ENCODE measurements at regions not wholly inside any gene's neighbourhood (a gene's known extent, or its start where the extent isn't known, plus 50 kb on each side); places are given as distances from the start of the nearest gene placed in this dataset.

DNA sequence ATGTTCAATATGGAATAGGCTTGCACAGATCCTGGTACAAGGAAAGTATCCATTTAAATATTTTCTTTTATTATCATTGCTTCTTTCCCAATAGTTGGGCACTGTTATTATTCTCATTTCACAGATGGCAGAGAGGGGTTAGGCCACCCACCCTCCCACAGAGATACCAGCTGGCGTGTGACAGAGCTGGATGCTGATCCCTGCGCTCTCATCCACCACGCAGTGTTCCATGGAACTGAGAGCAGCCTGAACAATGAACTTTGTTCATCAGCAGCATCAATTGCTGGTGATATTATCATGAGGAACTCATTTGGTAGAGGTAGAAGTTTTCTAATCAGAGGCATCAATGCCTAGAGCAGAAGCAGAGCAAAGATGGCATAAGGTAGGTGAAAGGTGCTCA is 227.9 kb downstream of the ESM1 start:
- H4K20me1 ChIP-seq (replicated peaks; ENCODE audit: insufficient read depth), result no peaks in the 10 kb centered on the region
- no peak overlapping the region for H2AFZ ChIP-seq
- Mint-ChIP-seq H3K36me3 (ENCODE audit: low read depth) (no peaks in the 10 kb centered on the region), H3K27ac (no peak overlapping the region), H3K4me1 (no peaks in the 10 kb centered on the region), H3K9me3 (no peaks in the 10 kb centered on the region), H3K27me3 (ENCODE audit: insufficient read depth, low read depth, poor library complexity) (no peaks in the 10 kb centered on the region), H3K4me3 (no peak overlapping the region)
- DNase-seq (ENCODE audit: low spot score) (no peak), ATAC-seq (no peak)
- no peaks in the 10 kb centered on the region for H3K4me1 ChIP-seq (ENCODE audit: insufficient read depth)
- H3F3A ChIP-seq (replicated peaks; ENCODE audit: low read depth), result no peaks in the 10 kb centered on the region
- H3K4me2 ChIP-seq, result no peak overlapping the region
- no peaks in the 10 kb centered on the region for H3K79me2 ChIP-seq (replicated peaks; ENCODE audit: insufficient read depth)
- no peaks in the 10 kb centered on the region for H3K9me2 ChIP-seq (ENCODE audit: insufficient read depth)
- TF ChIP-seq POLR2AphosphoS5 (IDR thresholded peaks at IDR 0.05; ENCODE audit: low read depth) (no peak), ZNF114 (CRISPR knock-in tag; IDR thresholded peaks at IDR 0.05) (no peak), EZH2phosphoT487 (IDR thresholded peaks at IDR 0.05; ENCODE audit: unreplicated experiment) (no peak), STAT1 (IDR thresholded peaks at IDR 0.05; ENCODE audit: unreplicated experiment) (no peak), JUNB (IDR thresholded peaks at IDR 0.05; ENCODE audit: unreplicated experiment) (no peak), ZNF331 (CRISPR knock-in tag; IDR thresholded peaks at IDR 0.05; ENCODE audit: low read depth) (no peak), CREB1 (CRISPR knock-in tag; IDR thresholded peaks at IDR 0.05; ENCODE audit: low read depth) (no peak), NANOG (IDR thresholded peaks at IDR 0.05; ENCODE audit: borderline replicate concordance) (no peak), EZH2 (IDR thresholded peaks at IDR 0.05; ENCODE audit: low read depth, unreplicated experiment) (no peak)
- TF ChIP-seq, protein P1, sequence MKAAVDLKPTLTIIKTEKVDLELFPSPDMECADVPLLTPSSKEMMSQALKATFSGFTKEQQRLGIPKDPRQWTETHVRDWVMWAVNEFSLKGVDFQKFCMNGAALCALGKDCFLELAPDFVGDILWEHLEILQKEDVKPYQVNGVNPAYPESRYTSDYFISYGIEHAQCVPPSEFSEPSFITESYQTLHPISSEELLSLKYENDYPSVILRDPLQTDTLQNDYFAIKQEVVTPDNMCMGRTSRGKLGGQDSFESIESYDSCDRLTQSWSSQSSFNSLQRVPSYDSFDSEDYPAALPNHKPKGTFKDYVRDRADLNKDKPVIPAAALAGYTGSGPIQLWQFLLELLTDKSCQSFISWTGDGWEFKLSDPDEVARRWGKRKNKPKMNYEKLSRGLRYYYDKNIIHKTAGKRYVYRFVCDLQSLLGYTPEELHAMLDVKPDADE (IDR thresholded peaks at IDR 0.05), result no peak
- TF ChIP-seq, protein P2, sequence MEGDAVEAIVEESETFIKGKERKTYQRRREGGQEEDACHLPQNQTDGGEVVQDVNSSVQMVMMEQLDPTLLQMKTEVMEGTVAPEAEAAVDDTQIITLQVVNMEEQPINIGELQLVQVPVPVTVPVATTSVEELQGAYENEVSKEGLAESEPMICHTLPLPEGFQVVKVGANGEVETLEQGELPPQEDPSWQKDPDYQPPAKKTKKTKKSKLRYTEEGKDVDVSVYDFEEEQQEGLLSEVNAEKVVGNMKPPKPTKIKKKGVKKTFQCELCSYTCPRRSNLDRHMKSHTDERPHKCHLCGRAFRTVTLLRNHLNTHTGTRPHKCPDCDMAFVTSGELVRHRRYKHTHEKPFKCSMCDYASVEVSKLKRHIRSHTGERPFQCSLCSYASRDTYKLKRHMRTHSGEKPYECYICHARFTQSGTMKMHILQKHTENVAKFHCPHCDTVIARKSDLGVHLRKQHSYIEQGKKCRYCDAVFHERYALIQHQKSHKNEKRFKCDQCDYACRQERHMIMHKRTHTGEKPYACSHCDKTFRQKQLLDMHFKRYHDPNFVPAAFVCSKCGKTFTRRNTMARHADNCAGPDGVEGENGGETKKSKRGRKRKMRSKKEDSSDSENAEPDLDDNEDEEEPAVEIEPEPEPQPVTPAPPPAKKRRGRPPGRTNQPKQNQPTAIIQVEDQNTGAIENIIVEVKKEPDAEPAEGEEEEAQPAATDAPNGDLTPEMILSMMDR (conservative IDR thresholded peaks at IDR 0.05; ENCODE audit: low read depth in 2 of 2), result no peak
- TF ChIP-seq, protein P3, sequence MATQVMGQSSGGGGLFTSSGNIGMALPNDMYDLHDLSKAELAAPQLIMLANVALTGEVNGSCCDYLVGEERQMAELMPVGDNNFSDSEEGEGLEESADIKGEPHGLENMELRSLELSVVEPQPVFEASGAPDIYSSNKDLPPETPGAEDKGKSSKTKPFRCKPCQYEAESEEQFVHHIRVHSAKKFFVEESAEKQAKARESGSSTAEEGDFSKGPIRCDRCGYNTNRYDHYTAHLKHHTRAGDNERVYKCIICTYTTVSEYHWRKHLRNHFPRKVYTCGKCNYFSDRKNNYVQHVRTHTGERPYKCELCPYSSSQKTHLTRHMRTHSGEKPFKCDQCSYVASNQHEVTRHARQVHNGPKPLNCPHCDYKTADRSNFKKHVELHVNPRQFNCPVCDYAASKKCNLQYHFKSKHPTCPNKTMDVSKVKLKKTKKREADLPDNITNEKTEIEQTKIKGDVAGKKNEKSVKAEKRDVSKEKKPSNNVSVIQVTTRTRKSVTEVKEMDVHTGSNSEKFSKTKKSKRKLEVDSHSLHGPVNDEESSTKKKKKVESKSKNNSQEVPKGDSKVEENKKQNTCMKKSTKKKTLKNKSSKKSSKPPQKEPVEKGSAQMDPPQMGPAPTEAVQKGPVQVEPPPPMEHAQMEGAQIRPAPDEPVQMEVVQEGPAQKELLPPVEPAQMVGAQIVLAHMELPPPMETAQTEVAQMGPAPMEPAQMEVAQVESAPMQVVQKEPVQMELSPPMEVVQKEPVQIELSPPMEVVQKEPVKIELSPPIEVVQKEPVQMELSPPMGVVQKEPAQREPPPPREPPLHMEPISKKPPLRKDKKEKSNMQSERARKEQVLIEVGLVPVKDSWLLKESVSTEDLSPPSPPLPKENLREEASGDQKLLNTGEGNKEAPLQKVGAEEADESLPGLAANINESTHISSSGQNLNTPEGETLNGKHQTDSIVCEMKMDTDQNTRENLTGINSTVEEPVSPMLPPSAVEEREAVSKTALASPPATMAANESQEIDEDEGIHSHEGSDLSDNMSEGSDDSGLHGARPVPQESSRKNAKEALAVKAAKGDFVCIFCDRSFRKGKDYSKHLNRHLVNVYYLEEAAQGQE (IDR thresholded peaks at IDR 0.05; ENCODE audit: unreplicated experiment), result no peak
- TF ChIP-seq, protein P4, sequence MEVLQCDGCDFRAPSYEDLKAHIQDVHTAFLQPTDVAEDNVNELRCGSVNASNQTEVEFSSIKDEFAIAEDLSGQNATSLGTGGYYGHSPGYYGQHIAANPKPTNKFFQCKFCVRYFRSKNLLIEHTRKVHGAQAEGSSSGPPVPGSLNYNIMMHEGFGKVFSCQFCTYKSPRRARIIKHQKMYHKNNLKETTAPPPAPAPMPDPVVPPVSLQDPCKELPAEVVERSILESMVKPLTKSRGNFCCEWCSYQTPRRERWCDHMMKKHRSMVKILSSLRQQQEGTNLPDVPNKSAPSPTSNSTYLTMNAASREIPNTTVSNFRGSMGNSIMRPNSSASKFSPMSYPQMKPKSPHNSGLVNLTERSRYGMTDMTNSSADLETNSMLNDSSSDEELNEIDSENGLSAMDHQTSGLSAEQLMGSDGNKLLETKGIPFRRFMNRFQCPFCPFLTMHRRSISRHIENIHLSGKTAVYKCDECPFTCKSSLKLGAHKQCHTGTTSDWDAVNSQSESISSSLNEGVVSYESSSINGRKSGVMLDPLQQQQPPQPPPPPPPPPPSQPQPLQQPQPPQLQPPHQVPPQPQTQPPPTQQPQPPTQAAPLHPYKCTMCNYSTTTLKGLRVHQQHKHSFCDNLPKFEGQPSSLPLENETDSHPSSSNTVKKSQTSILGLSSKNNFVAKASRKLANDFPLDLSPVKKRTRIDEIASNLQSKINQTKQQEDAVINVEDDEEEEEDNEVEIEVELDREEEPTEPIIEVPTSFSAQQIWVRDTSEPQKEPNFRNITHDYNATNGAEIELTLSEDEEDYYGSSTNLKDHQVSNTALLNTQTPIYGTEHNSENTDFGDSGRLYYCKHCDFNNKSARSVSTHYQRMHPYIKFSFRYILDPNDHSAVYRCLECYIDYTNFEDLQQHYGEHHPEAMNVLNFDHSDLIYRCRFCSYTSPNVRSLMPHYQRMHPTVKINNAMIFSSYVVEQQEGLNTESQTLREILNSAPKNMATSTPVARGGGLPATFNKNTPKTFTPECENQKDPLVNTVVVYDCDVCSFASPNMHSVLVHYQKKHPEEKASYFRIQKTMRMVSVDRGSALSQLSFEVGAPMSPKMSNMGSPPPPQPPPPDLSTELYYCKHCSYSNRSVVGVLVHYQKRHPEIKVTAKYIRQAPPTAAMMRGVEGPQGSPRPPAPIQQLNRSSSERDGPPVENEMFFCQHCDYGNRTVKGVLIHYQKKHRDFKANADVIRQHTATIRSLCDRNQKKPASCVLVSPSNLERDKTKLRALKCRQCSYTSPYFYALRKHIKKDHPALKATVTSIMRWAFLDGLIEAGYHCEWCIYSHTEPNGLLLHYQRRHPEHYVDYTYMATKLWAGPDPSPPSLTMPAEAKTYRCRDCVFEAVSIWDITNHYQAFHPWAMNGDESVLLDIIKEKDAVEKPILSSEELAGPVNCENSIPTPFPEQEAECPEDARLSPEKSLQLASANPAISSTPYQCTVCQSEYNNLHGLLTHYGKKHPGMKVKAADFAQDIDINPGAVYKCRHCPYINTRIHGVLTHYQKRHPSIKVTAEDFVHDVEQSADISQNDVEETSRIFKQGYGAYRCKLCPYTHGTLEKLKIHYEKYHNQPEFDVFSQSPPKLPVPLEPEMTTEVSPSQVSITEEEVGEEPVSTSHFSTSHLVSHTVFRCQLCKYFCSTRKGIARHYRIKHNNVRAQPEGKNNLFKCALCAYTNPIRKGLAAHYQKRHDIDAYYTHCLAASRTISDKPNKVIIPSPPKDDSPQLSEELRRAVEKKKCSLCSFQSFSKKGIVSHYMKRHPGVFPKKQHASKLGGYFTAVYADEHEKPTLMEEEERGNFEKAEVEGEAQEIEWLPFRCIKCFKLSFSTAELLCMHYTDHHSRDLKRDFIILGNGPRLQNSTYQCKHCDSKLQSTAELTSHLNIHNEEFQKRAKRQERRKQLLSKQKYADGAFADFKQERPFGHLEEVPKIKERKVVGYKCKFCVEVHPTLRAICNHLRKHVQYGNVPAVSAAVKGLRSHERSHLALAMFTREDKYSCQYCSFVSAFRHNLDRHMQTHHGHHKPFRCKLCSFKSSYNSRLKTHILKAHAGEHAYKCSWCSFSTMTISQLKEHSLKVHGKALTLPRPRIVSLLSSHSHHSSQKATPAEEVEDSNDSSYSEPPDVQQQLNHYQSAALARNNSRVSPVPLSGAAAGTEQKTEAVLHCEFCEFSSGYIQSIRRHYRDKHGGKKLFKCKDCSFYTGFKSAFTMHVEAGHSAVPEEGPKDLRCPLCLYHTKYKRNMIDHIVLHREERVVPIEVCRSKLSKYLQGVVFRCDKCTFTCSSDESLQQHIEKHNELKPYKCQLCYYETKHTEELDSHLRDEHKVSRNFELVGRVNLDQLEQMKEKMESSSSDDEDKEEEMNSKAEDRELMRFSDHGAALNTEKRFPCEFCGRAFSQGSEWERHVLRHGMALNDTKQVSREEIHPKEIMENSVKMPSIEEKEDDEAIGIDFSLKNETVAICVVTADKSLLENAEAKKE (CRISPR knock-in tag; IDR thresholded peaks at IDR 0.05), result no peak
- no peak overlapping the region for H3K4me3 ChIP-seq
- no peaks in the 10 kb centered on the region for H3K36me3 ChIP-seq (ENCODE audit: insufficient read depth)
- H3K27me3 ChIP-seq (ENCODE audit: insufficient read depth), result no peaks in the 10 kb centered on the region
- H3K27ac ChIP-seq (ENCODE audit: low read depth), result no peak overlapping the region

Measured in GM23338 (cell line).